ENCODE measurements at regions not wholly inside any gene's neighbourhood (a gene's known extent, or its start where the extent isn't known, plus 50 kb on each side); places are given as distances from the start of the nearest gene placed in this dataset.

- Mint-ChIP-seq H3K27ac (no peak overlapping the region), H3K4me1 (peaks cover 4% of the 10 kb centered on the region; the same call in 1 of the 2 replicates), H3K4me3 (no peak overlapping the region), H3K27me3 (ENCODE audit: low read depth) (no peaks in the 10 kb centered on the region; the same call in 1 of the 2 replicates), H3K9me3 (peaks cover 4% of the 10 kb centered on the region; the same call in 1 of the 2 replicates), H3K36me3 (no peaks in the 10 kb centered on the region)
- DNase-seq (ENCODE audit: low spot score) (no peak), ATAC-seq (no peak)
- TF ChIP-seq JAZF1 (CRISPR knock-in tag; IDR thresholded peaks at IDR 0.05) (no peak), CREB1 (CRISPR knock-in tag; IDR thresholded peaks at IDR 0.05) (no peak), CBFB (CRISPR knock-in tag; IDR thresholded peaks at IDR 0.05; ENCODE audit: low read depth) (no peak), SMAD4 (CRISPR knock-in tag; IDR thresholded peaks at IDR 0.05) (no peak), NFATC4 (CRISPR knock-in tag; IDR thresholded peaks at IDR 0.05) (no peak), AR (CRISPR knock-in tag; IDR thresholded peaks at IDR 0.05) (no peak), CDX4 (CRISPR knock-in tag; IDR thresholded peaks at IDR 0.05; ENCODE audit: borderline replicate concordance) (no peak), ZNF232 (CRISPR knock-in tag; IDR thresholded peaks at IDR 0.05) (no peak), ATF1 (CRISPR knock-in tag; IDR thresholded peaks at IDR 0.05) (no peak)
- ChIA-PET POLR2A (no interaction called here), CTCF (no interaction called here)
These were observed 493.6 kb upstream of the MDFIC2 start for GRCh38 chr3:70806021-70806420.

- no peak for TF ChIP-seq ATF3 (CRISPR knock-in tag; conservative IDR thresholded peaks at IDR 0.05)
- no peak for TF ChIP-seq ZNF416 (CRISPR knock-in tag; IDR thresholded peaks at IDR 0.05)
- no peak for TF ChIP-seq NFYB (CRISPR knock-in tag; conservative IDR thresholded peaks at IDR 0.05; ENCODE audit: low read depth)
- TF ChIP-seq HMGA2 (CRISPR knock-in tag; IDR thresholded peaks at IDR 0.05) = no peak
- no peak for TF ChIP-seq E2F1 (CRISPR knock-in tag; IDR thresholded peaks at IDR 0.05)
- TF ChIP-seq TCF7 (CRISPR knock-in tag; IDR thresholded peaks at IDR 0.05; ENCODE audit: low read depth) = no peak
- TF ChIP-seq FOXP1 (CRISPR knock-in tag; IDR thresholded peaks at IDR 0.05; ENCODE audit: borderline replicate concordance) = no peak
- no peak for TF ChIP-seq SOX15 (CRISPR knock-in tag; IDR thresholded peaks at IDR 0.05)
- TF ChIP-seq GABPB1 (CRISPR knock-in tag; IDR thresholded peaks at IDR 0.05) = no peak
- no peak for TF ChIP-seq NFE2L1 (CRISPR knock-in tag; IDR thresholded peaks at IDR 0.05)
- TF ChIP-seq MLX (CRISPR knock-in tag; IDR thresholded peaks at IDR 0.05) = no peak
- no peak for TF ChIP-seq CBFB (CRISPR knock-in tag; IDR thresholded peaks at IDR 0.05; ENCODE audit: low read depth)
- no peak for TF ChIP-seq OVOL2 (CRISPR knock-in tag; IDR thresholded peaks at IDR 0.05; ENCODE audit: borderline replicate concordance)
- no peak for TF ChIP-seq ZBTB43 (CRISPR knock-in tag; IDR thresholded peaks at IDR 0.05)
- no peak for TF ChIP-seq TP53 (CRISPR knock-in tag; IDR thresholded peaks at IDR 0.05)
- no peak for TF ChIP-seq ERG (CRISPR knock-in tag; IDR thresholded peaks at IDR 0.05)
- no peak for TF ChIP-seq SP1 (CRISPR knock-in tag; conservative IDR thresholded peaks at IDR 0.05)
- no peak for TF ChIP-seq ZMAT4 (CRISPR knock-in tag; IDR thresholded peaks at IDR 0.05)
- no peak for TF ChIP-seq ZBTB21 (CRISPR knock-in tag; IDR thresholded peaks at IDR 0.05; ENCODE audit: borderline replicate concordance)
- ChIA-PET CTCF (no interaction called here), POLR2A (no interaction called here)
- no peak overlapping the region for H3K27ac Mint-ChIP-seq
- no peak for DNase-seq (ENCODE audit: low spot score)
- peaks cover 4% of the 10 kb centered on the region; the same call in 1 of the 2 replicates for H3K9me3 Mint-ChIP-seq
- H3K27me3 Mint-ChIP-seq (ENCODE audit: low read depth) = no peaks in the 10 kb centered on the region; the same call in 1 of the 2 replicates
- H3K4me3 Mint-ChIP-seq = no peak overlapping the region
- ATAC-seq = no peak
- H3K36me3 Mint-ChIP-seq = no peaks in the 10 kb centered on the region
- peaks cover 4% of the 10 kb centered on the region; the same call in 1 of the 2 replicates for H3K4me1 Mint-ChIP-seq
These were observed 492.8 kb upstream of the MDFIC2 start for GRCh38 chr3:70805061-70805889.

Data from WTC11 (cell line).